Gastrocnemius medialis (tissue), 4 donors: ENCODE measurements at regions not wholly inside any gene's neighbourhood (a gene's known extent, or its start where the extent isn't known, plus 50 kb on each side); places are given as distances from the start of the nearest gene placed in this dataset.

Source experiments
- ATAC-seq, 2 donors: fragments of 150-250 bp; one replicate each; pipeline ENCODE4 v1.9.1; 2016
- DNase-seq, 2 donors: peaks; one replicate each; pipeline ENCODE4 v3.0.0-alpha.2; 2019
- H3K27ac ChIP-seq, 4 donors: fragments of 200-600 bp; sonication (generic); 1 replicate in 1 of 4; 2 replicates in 3 of 4; pipeline ENCODE4 v1.5.1; 2016 to 2018; ENCODE audit warnings: mild to moderate bottlenecking in 2 of 4, moderate library complexity in 1 of 4
- H3K27me3 ChIP-seq, 3 donors: fragments of 200-600 bp; sonication (generic) in 2 of 3; 1 replicate in 1 of 3; 2 replicates in 2 of 3; pipeline versions ENCODE4 v1.5.1 to v1.6.0; 2016 to 2019; ENCODE audit warnings: mild to moderate bottlenecking in 1 of 3, moderate library complexity in 1 of 3
- H3K36me3 ChIP-seq, 2 donors: fragments of 200-600 bp; sonication (generic) in 1 of 2; one replicate each; pipeline ENCODE4 v1.5.1; 2017 to 2018
- H3K4me1 ChIP-seq, 2 donors: fragments of 200-600 bp; sonication (generic) in 1 of 2; one replicate each; pipeline ENCODE4 v1.5.1; 2016 to 2017; ENCODE audit warnings: mild to moderate bottlenecking in 2 of 2
- H3K4me3 ChIP-seq, 4 donors: fragments of 200-600 bp; sonication (generic) in 3 of 4; 1 replicate in 1 of 4; 2 replicates in 3 of 4; pipeline ENCODE4 v1.5.1; 2016 to 2019; ENCODE audit warnings: mild to moderate bottlenecking in 2 of 4
- H3K9me3 ChIP-seq, 3 donors: fragments of 200-600 bp; sonication (generic) in 2 of 3; 1 replicate in 1 of 3; 2 replicates in 2 of 3; pipeline ENCODE4 v1.5.1; 2016 to 2019
- CTCF ChIP-seq, 5 experiments: fragments of 450-650 bp in 3 of 5; fragments of 200-600 bp in 2 of 5; sonication (generic) in 2 of 5; IDR thresholded peaks in 4 of 5; conservative IDR thresholded peaks in 1 of 5; 1 replicate in 4 of 5; 2 replicates in 1 of 5; pipeline ENCODE4 v1.5.1; 2016 to 2019; ENCODE audit warnings: antibody characterized with exemption in 5 of 5, mild to moderate bottlenecking in 3 of 5, moderate library complexity in 3 of 5
- POLR2A ChIP-seq, 2 donors: fragments of 450-650 bp; IDR thresholded peaks; one replicate each; pipeline ENCODE4 v1.6.1; 2017; ENCODE audit warnings: antibody characterized with exemption in 2 of 2, mild to moderate bottlenecking in 2 of 2, moderate library complexity in 2 of 2
- in situ Hi-C, 4 donors: fragments of 200-750 bp; cut with MboI; loops; one replicate each; pipeline versions ENCODE4 v1.15.0 to v1.8.0; 2017; ENCODE audit warnings: low sequenced_read_pairs in 4 of 4
- intact Hi-C: fragments of 100-400 bp; cut with DNase I; formaldehyde crosslinking; loops from one replicate; pipeline ENCODE4 v1.15.1; 2023; ENCODE audit warnings: low total_unique reads

- no peak overlapping the region for H3K27ac ChIP-seq
- in situ Hi-C loops (loop anchor here in 1 of 4 donors (10.0 kb wide), 1 partner anchor 61 kb away; no protein-coding TSS in a partner anchor), intact Hi-C loops (no loop called here)
- no peak overlapping the region for H3K4me3 ChIP-seq
- TF ChIP-seq POLR2A (IDR thresholded peaks at IDR 0.05) (no peak), CTCF (IDR thresholded peaks at IDR 0.05 in 4 of 5, conservative IDR thresholded peaks at IDR 0.05 in 1 of 5) (no peak)
- no peaks in the 10 kb centered on the region for H3K27me3 ChIP-seq
- no peaks in the 10 kb centered on the region for H3K4me1 ChIP-seq
- ATAC-seq (no peak), DNase-seq (no peak)
- no peaks in the 10 kb centered on the region for H3K9me3 ChIP-seq
- H3K36me3 ChIP-seq: no peaks in the 10 kb centered on the region
These were observed 254.1 kb downstream of the MZT1 start for GRCh38 chr13:72473321-72473720.

GRCh38 chr13:72469906-72470305 is 257.5 kb downstream of the MZT1 start:
- intact Hi-C loops (no loop called here), in situ Hi-C loops (loop anchor here in 1 of 4 donors (10.0 kb wide), 1 partner anchor 65 kb away; no protein-coding TSS in a partner anchor)
- DNase-seq: no peak
- no peak overlapping the region for H3K27ac ChIP-seq
- no peak overlapping the region for H3K4me3 ChIP-seq
- no peaks in the 10 kb centered on the region for H3K27me3 ChIP-seq
- no peaks in the 10 kb centered on the region for H3K9me3 ChIP-seq
- TF ChIP-seq CTCF (IDR thresholded peaks at IDR 0.05 in 4 of 5, conservative IDR thresholded peaks at IDR 0.05 in 1 of 5) (no peak), POLR2A (IDR thresholded peaks at IDR 0.05) (no peak)
- no peak for ATAC-seq
- H3K36me3 ChIP-seq: no peaks in the 10 kb centered on the region
- no peaks in the 10 kb centered on the region for H3K4me1 ChIP-seq

DNA sequence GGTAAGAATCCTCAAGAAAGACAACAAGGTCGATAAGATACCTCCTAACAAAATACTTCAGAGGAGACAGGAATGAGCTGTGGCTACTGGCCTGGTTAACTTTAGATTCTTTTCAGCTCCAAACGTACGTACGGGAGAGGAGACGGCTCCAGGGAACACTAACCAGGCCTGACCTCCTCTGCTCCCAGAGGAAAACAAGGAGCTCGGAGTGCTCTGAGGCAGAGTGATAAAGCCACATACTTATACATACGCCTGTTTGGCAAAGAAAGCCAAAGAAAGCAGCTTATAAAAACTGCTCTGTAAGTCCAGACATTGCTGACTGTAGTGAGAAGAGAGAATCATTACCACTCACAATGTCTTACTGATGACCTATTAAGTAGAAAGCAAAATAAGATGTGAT is 263.9 kb downstream of the MZT1 start:
- Histone ChIP-seq H3K4me1 (no peaks in the 10 kb centered on the region), H3K27ac (no peak overlapping the region), H3K36me3 (no peaks in the 10 kb centered on the region), H3K4me3 (no peak overlapping the region), H3K9me3 (no peaks in the 10 kb centered on the region), H3K27me3 (no peaks in the 10 kb centered on the region)
- DNase-seq (no peak), ATAC-seq (no peak)
- intact Hi-C loops: no loop called here
- TF ChIP-seq POLR2A (IDR thresholded peaks at IDR 0.05): no peak
- no peak for TF ChIP-seq CTCF (IDR thresholded peaks at IDR 0.05 in 4 of 5, conservative IDR thresholded peaks at IDR 0.05 in 1 of 5)
- in situ Hi-C loops: no loop called here

DNA sequence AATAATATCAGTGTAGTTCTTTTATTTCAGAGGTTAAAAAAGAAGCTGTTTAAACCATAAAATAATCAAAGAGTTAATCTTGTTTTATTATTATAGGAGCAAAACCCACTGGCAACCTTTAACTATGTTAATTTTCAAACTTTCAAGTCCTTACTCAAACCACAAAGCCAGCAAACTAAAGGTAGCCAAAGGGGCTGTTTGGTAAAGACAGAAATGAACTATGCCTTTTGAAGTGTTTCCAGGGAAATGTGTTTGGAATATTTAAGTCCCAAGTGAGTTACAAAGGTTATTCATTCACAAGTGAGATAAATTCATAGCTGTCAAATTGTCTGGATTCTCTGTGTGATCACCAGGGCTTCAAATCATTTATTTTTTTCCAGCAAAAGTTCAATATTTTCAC is 264.7 kb downstream of the MZT1 start:
- no peak for TF ChIP-seq CTCF (IDR thresholded peaks at IDR 0.05 in 4 of 5, conservative IDR thresholded peaks at IDR 0.05 in 1 of 5)
- TF ChIP-seq POLR2A (IDR thresholded peaks at IDR 0.05): no peak
- H3K27ac ChIP-seq: no peak overlapping the region
- in situ Hi-C loops: no loop called here

DNA sequence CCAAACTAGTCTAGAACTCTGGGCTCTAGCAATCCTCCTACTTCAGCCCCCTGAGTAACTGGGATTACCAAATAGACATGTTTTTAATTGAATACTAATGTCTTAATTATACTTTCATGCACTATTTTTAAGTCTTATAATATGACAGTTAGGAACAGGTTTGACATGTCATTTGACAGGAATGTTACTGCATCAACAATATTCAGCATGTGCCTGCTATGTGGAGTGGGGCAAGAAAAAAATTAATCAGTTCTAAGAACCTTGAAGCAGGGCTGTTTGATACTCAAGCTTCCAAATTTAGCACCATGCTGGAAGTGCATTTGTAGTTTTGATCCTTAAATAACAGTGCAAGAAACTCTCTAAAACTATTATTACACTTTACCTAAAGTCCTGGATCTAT is 265.3 kb downstream of the MZT1 start:
- ATAC-seq (no peak), DNase-seq (no peak)
- Histone ChIP-seq H3K9me3 (no peaks in the 10 kb centered on the region), H3K27ac (no peak overlapping the region), H3K36me3 (no peaks in the 10 kb centered on the region), H3K4me3 (no peak overlapping the region), H3K27me3 (no peaks in the 10 kb centered on the region), H3K4me1 (no peaks in the 10 kb centered on the region)
- in situ Hi-C loops (no loop called here), intact Hi-C loops (no loop called here)
- no peak for TF ChIP-seq CTCF (IDR thresholded peaks at IDR 0.05 in 4 of 5, conservative IDR thresholded peaks at IDR 0.05 in 1 of 5)
- TF ChIP-seq POLR2A (IDR thresholded peaks at IDR 0.05): no peak

More for the DNA sequence above, 264.7 kb downstream of the MZT1 start:
- Histone ChIP-seq H3K27me3 (no peaks in the 10 kb centered on the region), H3K9me3 (no peaks in the 10 kb centered on the region), H3K4me1 (no peaks in the 10 kb centered on the region), H3K36me3 (no peaks in the 10 kb centered on the region), H3K4me3 (no peak overlapping the region)
- ATAC-seq (no peak), DNase-seq (no peak)
- intact Hi-C loops: no loop called here
